ENCODE measurements at regions not wholly inside any gene's neighbourhood (a gene's known extent, or its start where the extent isn't known, plus 50 kb on each side); places are given as distances from the start of the nearest gene placed in this dataset.
A peak's percentile ranks its signal among the peaks of the same experiment; 100 is the strongest.

- no peak for DNase-seq (ENCODE audit: low read depth in 2 of 2)
- no peak overlapping the region for H3K4me3 ChIP-seq (replicated peaks in 1 of 2; ENCODE audit: low read depth in 2 of 2, low read length in 2 of 2)
- no peak for TF ChIP-seq CTCF (IDR thresholded peaks at IDR 0.05; ENCODE audit: low read depth, low read length)
These were observed 227.0 kb upstream of the HDAC9 start for GRCh38 chr7:18268571-18268970.

- H3K4me3 ChIP-seq (replicated peaks in 1 of 2; ENCODE audit: low read depth in 2 of 2, low read length in 2 of 2) = no peak overlapping the region
- DNase-seq (ENCODE audit: low read depth in 2 of 2) = no peak
- no peak for TF ChIP-seq CTCF (IDR thresholded peaks at IDR 0.05; ENCODE audit: low read depth, low read length)
These were observed 219.2 kb upstream of the HDAC9 start for GRCh38 chr7:18276380-18276779.

- H3K4me3 ChIP-seq (replicated peaks in 1 of 2; ENCODE audit: low read depth in 2 of 2, low read length in 2 of 2) = no peak overlapping the region
- DNase-seq (ENCODE audit: low read depth in 2 of 2) = no peak
- no peak for TF ChIP-seq CTCF (IDR thresholded peaks at IDR 0.05; ENCODE audit: low read depth, low read length)
These were observed 217.2 kb upstream of the HDAC9 start for GRCh38 chr7:18278316-18278715.

GRCh38 chr7:18283045-18283444 lies 212.5 kb upstream of the HDAC9 start:
- TF ChIP-seq CTCF (IDR thresholded peaks at IDR 0.05; ENCODE audit: low read depth, low read length) = no peak
- no peak for DNase-seq (ENCODE audit: low read depth in 2 of 2)

GRCh38 chr7:18287482-18287881 lies 208.1 kb upstream of the HDAC9 start:
- no peak for DNase-seq (ENCODE audit: low read depth in 2 of 2)
- TF ChIP-seq CTCF (IDR thresholded peaks at IDR 0.05; ENCODE audit: low read depth, low read length) = no peak
- H3K4me3 ChIP-seq (replicated peaks in 1 of 2; ENCODE audit: low read depth in 2 of 2, low read length in 2 of 2) = no peak overlapping the region

More at GRCh38 chr7:18283045-18283444, 212.5 kb upstream of the HDAC9 start:
- H3K4me3 ChIP-seq (replicated peaks in 1 of 2; ENCODE audit: low read depth in 2 of 2, low read length in 2 of 2) = no peak overlapping the region

- no peak overlapping the region for H3K4me3 ChIP-seq (replicated peaks in 1 of 2; ENCODE audit: low read depth in 2 of 2, low read length in 2 of 2)
- no peak for TF ChIP-seq CTCF (IDR thresholded peaks at IDR 0.05; ENCODE audit: low read depth, low read length)
- DNase-seq (ENCODE audit: low read depth in 2 of 2) = no peak
These were observed 207.1 kb upstream of the HDAC9 start for GRCh38 chr7:18288322-18289037.

- peak in 1 of 2 donors; percentile 16 for DNase-seq (ENCODE audit: low read depth in 2 of 2)
- TF ChIP-seq CTCF (IDR thresholded peaks at IDR 0.05; ENCODE audit: low read depth, low read length) = no peak
- no peak overlapping the region for H3K4me3 ChIP-seq (replicated peaks in 1 of 2; ENCODE audit: low read depth in 2 of 2, low read length in 2 of 2)
These were observed 205.8 kb upstream of the HDAC9 start for GRCh38 chr7:18289788-18290187.

Measured in cardiac fibroblast (primary cell).